CD4-positive, alpha-beta T cell treated with Interleukin-17A for 4 hours (primary cell): ENCODE measurements at regions not wholly inside any gene's neighbourhood (a gene's known extent, or its start where the extent isn't known, plus 50 kb on each side); places are given as distances from the start of the nearest gene placed in this dataset.
"Not testable (repeated sequence)": the region's sequence is repeated elsewhere in the genome, so short reads cannot be mapped to it uniquely, and the experiment has no call there.

Experiments used
- DNase-seq: peaks from one replicate; pipeline ENCODE4 v3.0.0-alpha.2; 2020; ENCODE audit warnings: mixed read lengths

DNA sequence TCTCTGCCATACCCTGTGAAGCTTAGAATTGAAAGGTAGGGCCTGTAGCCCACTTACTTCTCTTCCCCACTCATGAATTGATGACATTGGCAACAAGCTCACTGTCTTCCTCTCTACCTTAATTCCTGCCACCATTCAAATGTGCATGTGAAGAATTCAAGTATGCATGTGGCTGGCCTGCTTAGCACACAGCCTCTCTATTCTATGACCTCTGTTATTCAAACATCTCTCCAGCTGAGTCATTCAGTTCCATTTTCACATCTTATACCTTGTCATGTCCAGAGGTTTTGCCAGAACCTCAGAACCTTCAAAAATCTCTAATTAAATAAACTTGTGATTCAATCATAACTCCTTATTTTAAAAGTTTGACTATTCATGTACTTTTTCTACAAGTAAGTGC lies 114.7 kb upstream of the MAN2A1 start:
- DNase-seq, result no peak

- no peak for DNase-seq
Measured at GRCh38 chr5:109573766-109574165, 116.0 kb upstream of the MAN2A1 start.

DNA sequence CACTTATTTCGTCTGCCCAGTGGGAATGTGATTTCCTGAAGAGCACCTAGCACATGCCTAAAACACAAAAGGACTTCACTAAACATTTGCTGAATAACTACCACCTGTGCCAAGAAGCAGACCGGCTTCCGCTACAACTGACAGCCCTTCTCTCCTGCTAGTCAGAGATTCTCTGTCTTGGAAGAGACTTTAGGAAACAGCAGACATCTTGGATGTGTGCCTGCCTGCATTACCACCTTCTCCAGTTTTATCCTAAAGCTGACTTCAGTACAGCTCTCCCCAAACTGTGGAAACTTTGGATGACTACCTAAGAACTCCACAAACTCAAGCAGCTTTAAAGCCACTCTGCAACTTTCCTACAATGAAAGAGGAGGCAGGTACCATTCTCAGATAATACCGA lies 116.5 kb upstream of the MAN2A1 start:
- no peak for DNase-seq

DNA sequence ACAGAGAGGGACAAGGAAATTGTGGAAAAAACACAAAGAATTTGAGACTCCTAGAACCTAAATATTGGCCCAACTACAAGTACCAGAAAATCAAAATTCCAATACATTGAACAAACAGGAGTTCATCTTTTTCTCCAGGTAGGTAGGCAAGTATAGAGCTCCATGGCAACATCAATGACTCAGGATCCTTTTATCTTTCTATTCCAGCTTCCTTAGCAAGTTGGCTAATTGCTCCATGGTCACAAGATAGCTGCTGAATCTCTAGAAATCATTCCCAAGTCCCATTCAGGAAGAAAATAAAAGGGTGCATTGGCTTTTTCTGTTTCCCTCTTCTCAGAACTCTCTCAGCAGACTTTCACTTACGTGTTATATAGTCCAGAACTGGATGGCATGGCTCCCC lies 117.9 kb upstream of the MAN2A1 start:
- no peak for DNase-seq

DNA sequence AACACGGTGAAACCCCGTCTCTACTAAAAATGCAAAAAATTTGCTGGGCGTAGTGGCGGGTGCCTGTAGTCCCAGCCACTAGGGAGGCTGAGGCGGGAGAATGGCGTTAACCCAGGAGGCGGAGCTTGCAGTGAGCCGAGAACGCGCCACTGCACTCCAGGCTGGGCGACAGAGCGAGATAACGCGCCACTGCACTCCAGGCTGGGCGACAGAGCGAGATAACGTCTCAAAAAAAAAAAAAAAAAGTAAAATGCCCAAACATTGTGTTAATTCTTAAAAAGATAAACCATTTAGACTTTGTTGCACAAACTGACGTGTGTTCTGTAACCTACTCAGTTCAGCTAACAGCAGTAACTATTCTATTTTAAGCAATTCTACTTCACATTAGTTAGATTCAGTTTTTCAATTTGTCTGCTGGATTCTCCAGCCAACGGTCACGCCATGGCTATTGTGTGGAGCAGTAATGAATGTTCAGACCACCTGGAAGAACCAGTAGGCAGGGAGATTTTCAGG lies 119.3 kb upstream of the MAN2A1 start:
- no peak for DNase-seq

DNA sequence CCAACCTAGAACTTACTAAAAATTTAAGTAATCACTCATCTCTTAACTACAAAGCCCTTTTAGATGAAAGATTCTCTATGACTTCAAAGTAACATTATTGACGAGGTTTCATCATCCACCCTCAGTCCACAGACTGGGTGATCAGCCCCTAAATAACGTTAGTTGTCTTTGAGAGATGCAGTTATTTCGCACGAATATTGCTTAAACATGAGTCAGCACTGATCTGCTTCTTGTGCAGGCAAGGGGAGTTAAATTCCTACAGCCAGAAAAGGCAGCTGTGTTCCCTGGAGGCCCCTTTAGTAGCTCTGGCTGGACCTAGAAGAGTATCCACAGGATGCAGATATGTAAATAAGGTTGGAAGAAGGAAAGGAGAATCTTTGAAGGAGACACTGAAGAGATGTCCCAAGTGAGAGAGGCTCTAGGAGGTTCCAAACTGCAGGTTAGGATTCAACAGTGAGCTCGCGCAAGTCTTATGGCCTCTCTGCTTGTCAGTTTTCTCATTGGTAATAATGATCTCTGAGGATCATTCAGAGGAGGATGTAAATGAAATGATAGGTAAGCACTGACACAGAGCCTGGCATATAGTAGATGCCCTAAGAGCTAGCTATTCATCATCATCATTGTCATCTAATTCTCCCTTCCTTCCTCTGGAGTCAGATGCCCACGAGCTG lies 122.2 kb upstream of the MAN2A1 start:
- no peak for DNase-seq

DNA sequence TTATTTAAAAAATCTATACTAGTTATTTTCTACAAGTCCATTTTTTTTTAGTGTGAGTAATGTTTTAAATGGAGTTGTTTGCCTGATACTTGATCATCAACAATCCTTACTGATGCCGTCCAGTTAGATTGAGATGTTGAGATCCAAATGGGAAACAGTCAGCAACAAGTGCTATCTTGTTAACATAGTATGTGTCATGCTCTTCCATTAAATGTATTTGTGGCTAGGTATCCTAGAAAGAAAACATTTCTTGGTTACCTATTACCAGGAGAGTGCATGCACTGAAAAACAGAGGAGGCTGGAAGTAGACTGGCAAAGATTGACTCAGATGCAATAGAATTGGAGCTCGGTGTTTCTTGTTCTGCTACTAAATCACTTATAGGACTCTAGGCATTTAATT lies 123.4 kb upstream of the MAN2A1 start:
- DNase-seq, result no peak

- DNase-seq, result no peak
Measured at GRCh38 chr5:109563739-109564138, 126.0 kb upstream of the MAN2A1 start.

- DNase-seq, result no peak
Measured at GRCh38 chr5:109563189-109563588, 126.5 kb upstream of the MAN2A1 start.

- no peak for DNase-seq
Measured at GRCh38 chr5:109562441-109562840, 127.3 kb upstream of the MAN2A1 start.

DNA sequence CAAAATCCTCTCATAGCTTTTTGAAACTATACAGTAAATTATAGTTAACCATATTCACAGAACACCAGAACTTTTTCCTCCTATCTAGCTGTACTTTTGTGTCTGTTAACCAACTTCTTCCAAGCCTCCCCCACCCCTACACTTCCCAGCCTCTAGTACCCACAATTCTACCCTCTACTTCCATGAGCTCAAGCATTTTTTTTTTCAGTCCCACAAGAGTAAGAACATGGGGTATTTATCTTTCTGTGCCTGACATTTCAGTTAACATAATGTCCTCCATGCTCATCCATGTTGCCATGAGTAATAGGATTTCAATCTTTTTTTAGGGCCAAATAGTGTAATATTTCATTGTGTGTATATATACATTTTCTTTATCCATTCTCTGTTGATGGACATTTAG lies 128.3 kb upstream of the MAN2A1 start:
- DNase-seq, result no peak

- no peak for DNase-seq
Measured at GRCh38 chr5:109560554-109560953, 129.2 kb upstream of the MAN2A1 start.

GRCh38 chr5:109558952-109559351 lies 130.8 kb upstream of the MAN2A1 start:
- DNase-seq, result no peak

DNA sequence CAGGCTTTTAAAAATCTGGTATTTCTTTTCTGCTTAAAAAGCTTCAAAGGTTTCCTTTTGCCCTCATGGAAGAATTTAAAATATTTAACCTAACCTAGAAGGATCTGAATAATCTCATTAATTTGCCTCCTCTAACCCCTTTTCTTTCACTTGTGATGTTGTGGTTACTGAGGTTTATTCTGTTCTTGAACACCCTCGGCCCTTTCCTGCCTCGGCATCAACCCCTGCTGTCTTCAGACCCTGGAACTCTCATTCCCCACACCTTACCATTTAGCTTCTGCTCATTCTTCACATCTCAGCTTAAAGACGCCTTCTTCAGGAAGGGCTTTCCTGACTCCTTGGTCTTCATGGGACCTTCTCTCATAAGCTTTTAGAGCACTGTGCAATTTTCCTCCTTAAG lies 131.4 kb upstream of the MAN2A1 start:
- DNase-seq, result no peak

DNA sequence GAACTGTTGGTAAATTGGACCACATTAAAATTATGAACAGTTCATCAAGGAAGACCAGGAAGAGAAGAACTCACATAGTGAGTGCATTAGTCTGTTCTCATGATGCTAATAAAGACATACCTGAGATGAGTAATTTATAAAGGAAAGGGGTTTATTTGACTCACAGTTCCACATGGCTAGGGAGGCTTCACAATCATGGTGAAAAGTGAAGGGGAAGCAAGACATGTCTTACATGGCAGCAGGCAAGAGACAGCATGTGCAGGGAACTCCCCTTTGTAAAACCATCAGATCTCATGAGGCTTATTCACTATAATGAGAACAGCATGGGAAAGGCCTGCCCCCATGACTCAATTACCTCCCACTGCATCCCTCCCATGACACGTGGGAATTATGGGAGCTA lies 135.9 kb upstream of the MAN2A1 start:
- DNase-seq, result no peak

DNA sequence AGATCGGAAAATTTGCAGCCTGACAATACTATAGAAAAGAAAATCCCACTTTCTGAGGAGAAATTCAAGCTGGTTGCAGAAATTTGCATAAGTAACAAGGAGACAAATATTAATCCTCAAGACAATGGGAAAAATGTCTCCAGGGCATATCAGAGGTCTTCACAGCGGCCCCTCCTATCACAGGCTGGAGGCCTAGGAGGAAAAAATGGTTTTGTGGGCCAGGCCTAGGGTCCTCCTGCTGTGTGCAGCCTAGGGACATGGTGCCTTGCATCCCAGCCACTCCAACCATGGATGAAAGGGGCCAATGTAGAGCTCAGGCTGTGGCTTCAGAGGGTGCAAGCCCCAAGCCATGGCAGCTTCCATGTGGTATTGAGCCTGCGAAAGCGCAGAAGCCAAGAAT lies 138.5 kb upstream of the MAN2A1 start:
- not testable (repeated sequence) for DNase-seq

- no peak for DNase-seq
Measured at GRCh38 chr5:109550077-109550476, 139.7 kb upstream of the MAN2A1 start.

DNA sequence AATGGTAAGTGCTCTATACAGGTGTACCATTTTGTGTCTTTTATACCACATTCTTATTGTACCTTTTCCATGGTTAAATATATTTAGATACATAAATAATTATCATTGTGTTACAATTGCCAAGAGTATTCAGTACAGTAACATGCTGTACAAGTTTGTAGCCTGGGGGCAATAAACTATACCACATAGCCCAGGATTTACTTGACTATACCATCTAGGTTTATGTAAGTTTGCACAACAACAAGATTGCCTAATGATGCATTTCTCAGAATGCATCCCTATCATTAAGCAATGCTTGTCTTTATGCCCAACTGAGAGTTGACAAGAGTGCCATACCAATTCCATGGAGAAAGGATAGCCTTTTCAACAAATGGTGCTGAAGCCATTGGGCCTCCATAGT lies 136.7 kb upstream of the PJA2 start:
- no peak for DNase-seq

DNA sequence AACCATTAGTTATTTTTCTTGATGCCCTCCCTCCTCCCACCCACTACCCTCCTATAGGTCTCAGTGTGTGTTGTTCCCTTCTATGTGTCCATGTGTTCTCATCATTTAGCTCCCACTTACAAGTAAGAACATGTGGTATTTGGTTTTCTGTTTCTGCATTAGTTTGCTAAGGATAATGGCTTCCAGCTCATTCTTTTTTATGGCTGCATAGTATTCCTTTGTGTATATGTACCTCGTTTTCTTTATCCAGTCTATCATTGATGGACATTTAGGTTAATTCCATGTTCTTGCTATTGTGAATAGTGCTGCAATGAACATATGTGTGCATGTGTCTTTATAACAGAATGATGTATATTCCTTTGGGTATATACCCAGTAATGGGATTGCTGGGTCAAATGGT lies 135.1 kb upstream of the PJA2 start:
- not testable (repeated sequence) for DNase-seq

GRCh38 chr5:109538692-109539091 lies 128.9 kb upstream of the PJA2 start:
- DNase-seq, result not testable (repeated sequence)

DNA sequence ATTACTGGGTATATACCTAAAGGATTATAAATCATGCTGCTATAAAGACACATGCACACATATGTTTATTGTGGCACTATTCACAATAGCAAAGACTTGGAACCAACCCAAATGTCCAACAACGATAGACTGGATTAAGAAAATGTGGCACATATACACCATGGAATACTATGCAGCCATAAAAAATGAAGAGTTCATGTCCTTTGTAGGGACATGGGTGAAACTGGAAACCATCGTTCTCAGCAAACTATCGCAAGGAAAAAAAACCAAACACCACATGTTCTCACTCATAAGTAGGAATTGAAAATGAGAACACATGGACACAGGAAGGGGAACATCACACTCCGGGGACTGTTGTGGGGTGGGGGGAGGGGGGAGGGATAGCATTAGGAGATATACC lies 125.3 kb upstream of the PJA2 start:
- not testable (repeated sequence) for DNase-seq

DNA sequence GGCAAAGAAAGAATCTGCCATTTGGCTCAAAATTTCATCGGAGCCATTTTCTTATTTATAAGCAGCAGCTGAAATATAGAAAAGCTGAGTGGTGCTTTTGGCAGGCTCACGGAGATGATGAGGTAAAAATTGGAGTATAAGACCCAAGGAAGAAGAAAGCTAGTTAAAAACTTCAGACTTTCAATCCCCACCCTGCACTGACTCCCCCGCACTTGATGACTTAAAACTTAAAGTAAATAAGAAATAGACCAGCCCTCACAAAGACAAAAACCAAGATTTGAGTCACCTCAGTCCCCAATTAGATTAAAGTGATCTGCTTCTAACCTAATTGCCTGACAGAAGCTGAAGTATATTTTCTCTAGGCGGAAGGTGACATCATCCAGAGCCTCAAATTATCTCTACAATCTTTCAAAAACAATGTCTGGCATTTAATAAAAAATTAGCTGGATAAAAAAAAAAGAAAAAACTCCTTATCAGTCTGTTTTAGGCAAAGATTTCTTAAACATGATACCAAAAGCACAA lies 124.0 kb upstream of the PJA2 start:
- no peak for DNase-seq

DNA sequence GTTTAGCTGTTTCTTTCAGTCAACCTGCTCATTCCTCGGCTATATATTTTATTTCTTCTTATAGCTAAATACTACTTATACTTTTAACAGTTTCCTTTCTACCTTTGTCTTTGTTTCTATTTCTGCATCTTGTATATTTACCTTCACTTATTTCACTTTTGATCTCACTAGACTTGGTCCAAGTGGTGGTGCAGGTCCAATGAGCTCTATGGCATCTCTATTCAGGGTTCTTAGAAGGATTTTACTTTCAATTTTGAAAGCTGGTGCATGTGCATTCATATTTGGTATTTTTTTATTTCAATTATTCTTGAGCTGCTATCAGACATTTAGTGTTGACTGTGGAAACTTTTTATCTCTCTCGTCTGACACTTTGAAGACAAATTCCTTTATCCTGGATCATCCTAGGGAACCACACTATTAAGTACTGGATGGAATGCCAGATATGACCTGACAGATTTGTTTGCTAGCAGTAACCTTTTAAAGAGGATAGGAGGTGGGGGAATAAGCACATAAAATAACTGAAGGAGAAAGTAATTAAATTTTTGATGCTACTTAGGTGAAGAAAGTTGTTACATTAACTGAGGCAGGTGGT lies 123.1 kb upstream of the PJA2 start:
- DNase-seq, result no peak

GRCh38 chr5:109531262-109531661 lies 121.5 kb upstream of the PJA2 start:
- DNase-seq, result no peak

DNA sequence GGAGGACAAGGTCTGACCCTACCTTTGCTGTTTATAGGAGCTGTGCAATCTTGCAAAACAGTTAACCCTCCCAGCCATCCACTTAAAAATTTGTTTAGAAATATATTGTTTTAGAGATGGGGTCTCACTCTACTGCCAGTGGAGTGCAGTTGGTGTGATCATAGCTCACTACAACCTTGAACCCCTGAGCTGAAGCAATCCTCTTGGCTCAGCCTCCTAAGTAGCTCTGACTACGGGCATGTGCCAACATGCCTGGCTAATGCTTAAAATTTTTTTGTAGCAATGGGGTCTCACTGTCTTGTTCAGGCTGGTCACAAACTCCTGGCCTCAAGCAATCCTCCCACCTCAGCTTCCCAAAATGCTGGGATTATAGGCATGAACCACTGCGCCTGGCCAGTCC lies 120.2 kb upstream of the PJA2 start:
- no peak for DNase-seq
